GM18511 (cell line): ENCODE measurements at regions not wholly inside any gene's neighbourhood (a gene's known extent, or its start where the extent isn't known, plus 50 kb on each side); places are given as distances from the start of the nearest gene placed in this dataset.
A peak's percentile ranks its signal among the peaks of the same experiment; 100 is the strongest.
"Not testable (repeated sequence)": the region's sequence is repeated elsewhere in the genome, so short reads cannot be mapped to it uniquely, and the experiment has no call there.

ENCODE experiments used
- ATAC-seq: cut with Tn5 transposase; IDR thresholded peaks from one replicate; pipeline ENCODE4 v1.9.1; 2021; ENCODE audit warnings: mild to moderate bottlenecking, moderate library complexity; ENCODE audit not compliant: unreplicated experiment

DNA sequence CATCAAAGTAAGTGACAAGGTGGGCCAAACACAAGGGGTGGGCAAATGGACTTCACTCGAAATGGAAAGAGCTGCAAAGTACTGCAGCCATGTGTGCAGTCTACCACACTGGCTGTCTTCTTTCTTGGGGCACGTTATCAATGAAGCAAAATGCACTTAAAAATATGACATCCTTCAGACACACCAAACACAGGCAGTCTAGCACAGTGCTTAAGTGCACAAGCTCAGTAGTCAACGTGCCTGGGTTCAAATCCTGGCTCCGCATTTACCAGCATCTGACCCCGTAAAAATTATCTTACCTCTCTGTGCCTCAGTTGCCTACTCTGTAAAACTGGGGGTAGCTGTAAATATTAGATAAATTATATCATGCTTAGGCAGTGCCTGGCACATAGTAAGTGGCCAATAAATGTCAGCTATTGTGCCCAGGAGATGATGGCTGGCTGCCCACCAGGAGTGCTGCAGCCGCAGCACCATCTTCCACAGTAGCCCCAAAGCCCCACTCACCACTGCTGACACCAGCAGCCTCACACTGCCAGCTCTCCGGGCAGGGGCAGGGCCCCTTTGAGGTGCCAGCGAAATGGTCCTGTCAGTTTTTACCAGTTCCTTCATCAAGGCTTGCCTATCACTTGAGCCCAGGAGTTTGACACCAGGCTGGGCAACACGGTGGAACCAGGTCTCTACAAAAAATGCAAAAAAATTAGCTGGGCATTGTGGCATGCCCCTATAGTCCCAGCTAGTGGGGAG is 121.8 kb upstream of the SLC1A4 start:
- no peak for ATAC-seq

DNA sequence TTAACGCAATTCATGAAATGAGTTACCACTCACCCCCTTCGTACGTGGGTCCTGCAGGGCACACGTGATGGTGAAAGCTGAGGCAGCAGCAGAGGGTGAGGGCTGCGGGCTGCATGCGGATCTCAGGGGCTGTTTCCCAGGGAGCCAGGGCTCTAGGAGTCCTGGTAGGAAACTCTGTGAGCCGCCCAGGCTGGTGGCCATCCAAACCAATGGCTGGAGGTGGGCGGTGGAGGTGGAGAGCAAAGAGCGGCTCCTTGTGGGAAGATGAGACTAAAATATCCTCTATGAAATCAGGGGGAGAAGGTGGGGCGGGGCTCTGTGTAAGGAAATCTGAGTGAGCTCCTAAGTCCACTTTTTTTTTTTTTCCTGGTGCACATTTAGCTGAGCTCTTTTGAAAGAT is 120.1 kb upstream of the SLC1A4 start:
- no peak for ATAC-seq

DNA sequence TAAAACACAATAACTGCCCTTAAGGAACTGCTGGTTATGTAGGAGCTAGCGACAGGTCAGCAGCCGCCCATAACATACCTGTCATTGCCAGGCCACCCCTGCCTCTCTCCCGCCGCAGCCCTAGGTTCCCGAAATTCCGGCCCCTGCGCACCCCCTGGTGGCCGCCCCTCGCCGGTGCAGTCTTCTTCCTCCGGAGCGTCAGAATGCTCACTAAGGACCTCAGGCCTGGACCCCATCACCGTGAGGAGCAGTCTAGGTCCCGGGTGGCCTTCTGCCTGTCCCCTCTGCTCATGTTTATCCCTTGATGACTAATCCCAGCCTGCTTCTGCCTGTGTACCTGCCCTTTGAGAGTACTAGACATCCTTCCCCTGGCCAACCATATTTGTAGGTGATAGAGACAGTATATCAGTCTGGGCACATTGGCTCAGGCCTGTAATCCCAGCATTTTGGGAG is 115.7 kb upstream of the SLC1A4 start:
- peak; percentile 91 for ATAC-seq

DNA sequence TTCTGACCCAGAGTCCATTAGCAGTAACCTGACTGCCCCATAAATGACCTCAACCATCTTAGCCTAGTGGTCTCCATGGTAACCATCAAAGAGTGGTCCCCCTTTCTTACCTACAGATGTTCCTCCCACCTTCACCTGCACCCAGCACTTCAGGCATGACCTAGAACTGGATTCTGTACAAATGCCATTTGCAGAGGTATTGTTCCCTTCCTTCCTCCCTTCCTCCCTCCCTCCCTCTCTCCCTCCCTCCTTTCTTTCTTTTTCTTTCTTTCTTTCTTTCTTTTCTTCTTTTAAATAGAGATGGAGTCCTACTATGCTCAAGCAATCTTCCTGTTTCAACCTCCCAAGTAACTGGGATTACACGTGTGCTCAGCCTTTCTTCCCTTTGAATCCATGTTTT is 114.6 kb upstream of the SLC1A4 start:
- ATAC-seq: no peak

DNA sequence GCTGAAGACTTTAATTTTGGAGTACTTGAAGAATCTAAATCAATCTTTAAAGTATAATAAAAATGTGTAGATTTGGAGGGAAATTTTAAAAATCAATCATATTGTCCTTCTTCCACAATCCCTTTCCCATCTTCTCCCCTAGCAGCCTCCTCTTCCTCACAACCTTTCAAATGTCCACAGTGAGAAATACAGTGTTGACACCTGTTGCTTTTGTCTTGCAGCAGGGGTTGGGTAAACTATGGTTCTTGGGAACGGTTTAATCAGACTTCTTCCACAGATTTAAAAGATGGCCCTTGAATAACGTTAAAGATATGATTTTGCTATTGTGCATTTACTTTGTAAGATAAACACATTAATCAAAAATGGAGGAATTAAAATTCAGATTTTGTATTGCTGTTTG is 113.8 kb upstream of the SLC1A4 start:
- ATAC-seq: no peak

DNA sequence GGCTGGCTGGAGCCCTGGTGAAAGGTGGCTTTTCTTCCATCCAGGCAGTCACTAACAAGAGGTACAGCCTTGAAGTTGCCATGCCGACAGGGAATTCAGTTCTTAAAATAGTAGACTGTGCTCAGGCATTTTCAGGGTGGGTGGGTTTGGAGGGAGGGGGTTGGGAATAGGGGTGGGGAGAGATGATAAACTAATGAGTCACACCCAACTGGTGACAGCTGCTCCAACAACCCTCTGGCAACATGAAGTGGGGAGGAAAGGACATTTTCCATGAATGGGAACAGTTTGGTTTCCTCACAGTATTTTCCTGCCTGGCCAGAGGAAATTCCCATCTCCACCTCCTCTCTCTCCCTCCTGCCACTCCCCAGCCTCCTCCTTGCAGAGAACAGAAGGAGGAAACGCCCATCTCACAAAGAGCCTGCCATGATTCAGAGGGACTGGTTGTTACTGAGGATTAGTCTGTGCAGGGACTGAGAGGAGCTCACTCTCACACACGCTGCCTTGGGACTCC is 113.0 kb upstream of the SLC1A4 start:
- no peak for ATAC-seq

DNA sequence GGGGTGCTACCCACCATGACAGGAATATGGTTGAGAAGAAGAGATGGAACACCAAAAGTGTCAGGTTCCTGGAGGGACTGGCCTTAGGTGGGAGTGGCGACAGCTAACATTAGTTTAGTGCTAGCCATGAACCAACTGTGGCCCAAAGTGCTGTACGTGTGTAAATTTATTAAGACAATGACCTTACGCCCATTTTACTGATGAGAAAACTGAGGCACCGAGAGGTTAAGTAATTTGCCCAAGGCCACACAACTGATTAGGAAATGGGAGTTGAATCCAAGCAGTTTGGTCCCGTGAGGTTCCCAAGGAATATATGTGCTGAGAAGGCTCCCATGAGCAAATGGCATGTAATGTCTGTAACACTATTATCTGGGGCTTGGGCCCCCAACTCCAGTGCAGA is 109.5 kb upstream of the SLC1A4 start:
- no peak for ATAC-seq

DNA sequence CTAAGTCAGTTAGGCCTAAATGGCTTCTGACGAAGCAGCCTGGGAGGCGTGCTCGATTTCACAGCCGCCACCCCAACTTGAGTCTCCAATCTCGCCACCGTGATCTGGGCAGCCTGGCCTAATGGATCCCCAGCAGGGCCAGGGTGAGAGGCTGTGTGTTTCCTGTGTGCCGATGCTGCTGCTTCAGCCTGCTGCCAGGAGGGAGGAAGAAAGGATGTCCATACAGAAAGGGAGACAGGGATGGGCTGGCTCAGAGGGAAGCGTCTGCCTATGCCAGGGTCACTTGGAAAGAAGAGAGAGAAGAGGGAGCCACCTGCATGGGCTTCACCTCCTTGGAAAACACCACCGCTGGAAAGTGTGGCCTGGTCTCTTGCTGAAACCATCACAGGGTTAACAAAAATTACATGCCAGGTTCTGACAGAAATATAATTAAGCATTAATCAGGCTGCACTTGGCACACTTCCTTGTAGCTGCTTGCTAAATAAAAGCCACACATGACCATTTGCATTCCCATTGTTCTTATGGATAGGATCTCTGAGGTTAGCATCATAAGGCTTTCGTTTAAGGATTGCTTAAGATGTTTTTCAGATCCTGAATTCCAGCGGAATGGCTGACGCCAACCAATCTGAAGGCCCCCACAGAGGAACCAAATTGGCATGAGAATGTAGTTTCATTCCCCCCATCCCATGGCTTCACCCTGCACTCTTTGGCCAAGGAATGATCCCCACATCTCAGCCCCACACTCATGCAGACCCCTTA is 108.8 kb upstream of the SLC1A4 start:
- ATAC-seq: no peak

DNA sequence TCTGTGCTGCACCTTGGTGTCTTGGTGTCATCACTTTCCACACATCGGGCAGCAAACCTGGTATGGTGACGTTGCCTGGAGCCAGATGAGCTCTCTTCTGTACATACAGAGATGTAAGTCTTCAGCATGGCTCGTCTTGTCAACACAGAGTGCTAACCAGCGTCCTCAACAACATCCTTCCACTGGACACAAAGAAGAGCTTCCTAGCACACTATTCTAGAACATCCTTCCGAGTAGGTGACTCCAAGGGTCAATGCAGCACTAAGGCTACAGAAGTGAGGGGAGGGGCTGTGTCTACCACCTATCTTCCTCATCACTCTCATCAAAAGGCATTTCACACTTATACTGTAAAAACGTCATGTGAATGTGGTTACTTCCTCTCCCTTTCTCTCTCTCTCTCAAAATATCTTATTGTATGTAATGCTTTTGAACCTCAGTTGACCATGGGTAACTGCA is 108.1 kb upstream of the SLC1A4 start:
- ATAC-seq: no peak

DNA sequence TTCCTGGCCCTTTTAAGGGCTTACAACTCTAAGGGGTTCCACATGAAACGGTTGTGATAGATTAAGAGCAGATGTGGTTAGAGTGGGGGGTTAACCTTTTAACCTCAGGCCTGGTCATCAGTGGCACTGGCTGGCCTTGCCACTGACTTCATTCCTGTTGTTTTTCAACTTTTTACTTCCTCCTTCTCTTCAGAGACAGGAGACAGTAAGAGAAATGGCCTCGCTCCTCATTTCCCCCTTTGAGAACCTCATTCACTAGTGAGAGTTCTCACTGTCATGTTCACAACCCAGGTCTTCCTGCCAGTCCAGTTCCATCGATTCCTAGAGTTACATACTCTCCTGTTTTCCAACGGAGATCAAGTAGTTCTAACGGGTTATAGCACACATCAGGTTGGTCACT is 101.6 kb upstream of the SLC1A4 start:
- ATAC-seq: no peak

DNA sequence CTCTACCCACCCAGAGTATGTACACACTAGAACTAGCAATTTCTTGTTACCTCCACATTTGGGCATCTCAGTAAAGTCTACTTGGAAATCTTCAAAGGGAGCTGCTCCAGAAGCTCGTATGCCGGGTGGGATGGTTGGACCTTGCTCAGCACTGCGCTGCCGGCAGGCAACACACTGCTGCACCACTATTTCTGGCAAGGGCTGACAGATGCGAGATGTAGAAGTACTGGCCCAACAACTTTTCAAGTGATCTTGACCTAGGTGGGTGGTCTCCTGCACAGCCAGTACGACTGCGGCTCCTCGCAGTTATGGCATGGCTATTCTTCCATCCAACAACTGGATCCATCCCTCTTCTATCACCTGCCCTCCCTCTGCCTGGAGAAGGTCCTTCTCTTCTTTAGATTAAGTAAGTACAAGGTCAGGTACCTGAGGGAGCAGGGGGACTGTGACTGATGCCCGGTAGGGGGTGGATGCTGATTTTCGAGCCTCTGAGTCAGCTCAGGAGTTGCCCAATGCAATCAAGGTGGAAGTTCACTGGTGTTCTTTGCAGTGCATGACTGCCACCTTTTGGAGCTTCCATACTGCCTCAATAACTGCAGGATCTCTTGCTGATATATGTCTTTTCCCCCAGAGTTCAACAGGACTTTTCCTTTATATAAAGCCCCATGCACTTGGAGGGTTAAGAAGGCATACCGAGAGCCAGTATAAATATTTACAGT is 100.4 kb upstream of the SLC1A4 start:
- ATAC-seq: no peak

DNA sequence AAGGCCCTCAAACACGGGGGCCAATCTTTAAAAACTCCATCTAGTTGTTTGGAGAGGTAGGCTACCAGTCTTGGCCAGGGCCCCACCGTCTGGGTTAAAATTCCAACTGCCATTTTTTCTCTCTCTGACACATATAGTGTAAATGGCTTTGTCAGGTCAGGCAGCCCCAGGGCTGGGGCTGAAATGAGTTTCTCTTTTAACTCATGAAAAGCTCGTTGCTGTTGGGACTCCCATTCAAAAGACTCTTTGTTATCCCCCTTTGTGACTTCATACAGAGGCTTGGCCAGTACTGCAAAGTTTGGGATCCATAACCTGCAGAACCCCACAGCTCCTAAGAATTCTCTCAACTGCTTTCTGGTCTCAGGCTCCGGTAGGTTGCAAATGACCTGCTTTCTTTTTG is 99.4 kb upstream of the SLC1A4 start:
- ATAC-seq: no peak

DNA sequence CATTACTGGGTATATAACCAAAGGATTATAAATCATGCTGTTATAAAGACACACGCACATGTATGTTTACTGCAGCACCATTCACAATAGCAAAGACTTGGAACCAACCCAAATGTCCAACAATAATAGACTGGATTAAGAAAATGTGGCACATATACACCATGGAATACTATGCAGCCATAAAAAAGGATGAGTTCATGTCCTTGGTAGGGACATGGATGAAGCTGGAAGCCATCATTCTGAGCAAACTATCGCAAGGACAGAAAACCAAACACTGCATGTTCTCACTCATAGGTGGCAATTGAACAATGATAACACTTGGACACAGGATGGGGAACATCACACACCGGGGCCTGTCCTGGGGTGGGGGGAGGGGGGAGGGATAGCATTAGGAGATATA is 92.6 kb upstream of the SLC1A4 start:
- ATAC-seq: not testable (repeated sequence)

DNA sequence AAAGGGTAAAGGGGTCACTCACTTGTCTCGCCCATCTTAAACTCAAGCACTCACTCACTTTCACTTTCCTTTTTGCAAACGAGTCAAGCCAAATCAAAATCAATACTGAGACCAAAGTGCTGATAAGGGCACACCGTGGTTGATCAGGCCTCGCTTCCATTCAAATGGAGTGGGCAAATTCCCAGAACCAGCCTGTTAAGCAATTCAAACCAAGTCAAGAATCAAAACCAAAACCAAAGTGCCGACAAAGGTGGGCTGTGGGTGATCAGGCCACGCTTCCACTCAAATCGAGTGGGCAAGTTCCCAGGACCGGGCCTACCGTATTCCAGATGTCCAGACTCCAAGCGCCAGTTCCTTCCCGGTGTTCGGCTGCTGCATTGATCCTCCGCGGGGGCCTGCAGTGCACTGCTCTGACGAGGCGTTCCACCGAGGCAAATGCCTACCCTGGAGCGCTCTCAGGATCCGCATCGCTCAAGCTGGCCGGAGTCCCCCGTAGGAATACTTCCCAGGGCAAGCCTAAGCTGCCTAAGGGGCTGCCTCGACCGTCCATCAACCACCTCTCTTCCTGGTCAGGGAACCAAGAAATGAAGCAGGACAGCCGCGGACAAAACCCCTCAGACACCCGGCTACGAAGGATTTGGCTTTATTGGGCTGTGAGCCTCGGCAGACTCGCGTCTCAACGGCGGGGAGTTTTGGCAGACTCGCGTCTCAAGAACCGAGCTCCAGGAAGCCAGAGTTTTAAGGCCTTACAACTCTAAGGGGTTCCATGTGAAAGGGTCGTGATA is 89.9 kb upstream of the SLC1A4 start:
- ATAC-seq: no peak

DNA sequence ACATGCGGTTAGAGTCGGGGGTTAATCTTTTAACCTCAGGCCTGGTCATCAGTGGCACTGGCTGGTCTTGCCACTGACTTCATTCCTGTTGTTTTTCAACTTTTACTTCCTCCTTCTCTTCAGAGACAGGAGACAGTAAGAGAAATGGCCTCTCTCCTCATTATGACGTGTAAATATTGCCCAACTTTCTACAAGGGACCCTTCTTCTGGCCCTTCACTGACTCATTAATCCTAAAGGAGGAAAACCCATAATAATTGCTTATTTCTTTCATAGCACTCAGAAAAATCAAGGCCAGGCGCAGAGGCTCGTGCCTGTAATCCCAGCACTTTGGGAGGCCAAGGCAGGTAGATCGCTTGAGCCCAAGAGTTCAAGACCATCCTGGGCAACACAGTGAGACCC is 89.3 kb upstream of the SLC1A4 start:
- ATAC-seq: not testable (repeated sequence)

DNA sequence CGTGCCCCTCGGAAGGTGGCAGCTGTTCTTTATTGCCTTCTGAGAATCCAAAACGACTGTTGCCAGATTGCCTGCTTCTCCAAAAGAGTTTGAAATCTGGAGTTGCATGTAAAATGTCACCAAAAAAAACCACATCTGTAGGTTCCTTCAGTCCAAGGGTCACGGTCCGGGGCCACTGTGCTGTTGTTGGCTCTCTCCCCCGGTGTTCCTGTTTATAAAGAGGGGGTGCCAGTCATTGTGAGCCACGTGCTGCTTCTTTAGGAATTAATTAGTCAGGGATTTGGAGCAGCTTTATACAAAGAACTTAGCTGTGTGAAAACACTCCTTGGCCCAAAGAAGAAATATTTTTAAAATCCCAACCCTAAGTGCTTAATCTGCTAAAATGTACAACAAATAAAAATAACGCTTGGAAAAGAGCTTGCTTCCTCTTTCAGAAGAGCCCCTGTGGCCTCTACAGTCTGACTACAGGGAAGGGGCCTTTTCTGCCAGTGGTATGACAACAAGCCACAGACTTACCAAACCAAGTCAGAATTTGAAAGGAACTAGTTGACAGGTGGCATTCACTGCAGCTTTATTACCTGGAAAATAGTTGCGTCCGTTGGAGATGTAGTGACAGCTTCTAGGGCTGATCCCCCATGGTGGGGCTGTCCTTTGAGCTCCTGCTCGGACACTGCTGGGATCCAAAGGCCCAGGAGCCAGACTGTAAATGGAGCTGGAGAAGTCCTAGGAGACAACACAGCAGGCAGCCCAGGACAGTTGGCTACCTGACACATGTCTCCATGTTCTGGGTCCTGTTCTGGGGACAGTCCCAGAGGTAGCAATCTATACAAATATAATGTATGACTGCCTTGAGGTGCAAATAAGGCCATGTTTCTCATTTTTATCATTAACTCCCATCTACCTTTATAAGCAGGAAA is 84.5 kb upstream of the SLC1A4 start:
- ATAC-seq: no peak

DNA sequence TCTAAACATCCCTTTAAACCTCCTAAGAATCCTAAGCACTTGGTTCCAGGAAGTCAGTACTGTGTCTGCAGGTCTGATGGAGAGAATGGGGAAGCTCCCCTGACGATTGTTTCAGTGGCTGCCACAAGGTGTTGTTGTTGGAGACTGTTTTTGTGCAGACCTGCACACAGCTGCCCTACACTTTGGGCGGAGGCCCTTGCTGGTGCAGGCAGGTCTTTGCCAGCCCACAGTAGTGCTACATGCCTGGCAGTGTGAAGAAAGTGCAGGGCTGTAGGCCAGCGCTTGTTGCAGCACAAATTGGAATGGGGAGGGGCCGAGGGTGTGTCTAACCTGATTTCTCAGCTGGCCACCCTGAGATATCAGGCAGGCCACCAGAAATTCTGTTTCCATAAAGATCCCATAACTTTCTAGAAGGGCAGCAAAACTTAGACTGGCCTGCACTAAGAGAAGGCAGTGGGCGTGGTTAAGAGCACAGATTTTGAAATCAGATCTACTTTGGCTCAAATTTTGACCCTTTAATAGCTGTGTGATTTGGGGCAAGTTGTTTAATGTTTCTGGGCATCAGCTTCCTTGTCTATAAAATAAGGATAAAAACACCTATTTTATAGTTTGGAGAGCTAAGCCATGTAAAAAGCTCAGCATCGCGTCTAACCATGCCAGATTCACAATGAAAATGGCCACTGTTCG is 83.7 kb upstream of the SLC1A4 start:
- ATAC-seq: no peak

DNA sequence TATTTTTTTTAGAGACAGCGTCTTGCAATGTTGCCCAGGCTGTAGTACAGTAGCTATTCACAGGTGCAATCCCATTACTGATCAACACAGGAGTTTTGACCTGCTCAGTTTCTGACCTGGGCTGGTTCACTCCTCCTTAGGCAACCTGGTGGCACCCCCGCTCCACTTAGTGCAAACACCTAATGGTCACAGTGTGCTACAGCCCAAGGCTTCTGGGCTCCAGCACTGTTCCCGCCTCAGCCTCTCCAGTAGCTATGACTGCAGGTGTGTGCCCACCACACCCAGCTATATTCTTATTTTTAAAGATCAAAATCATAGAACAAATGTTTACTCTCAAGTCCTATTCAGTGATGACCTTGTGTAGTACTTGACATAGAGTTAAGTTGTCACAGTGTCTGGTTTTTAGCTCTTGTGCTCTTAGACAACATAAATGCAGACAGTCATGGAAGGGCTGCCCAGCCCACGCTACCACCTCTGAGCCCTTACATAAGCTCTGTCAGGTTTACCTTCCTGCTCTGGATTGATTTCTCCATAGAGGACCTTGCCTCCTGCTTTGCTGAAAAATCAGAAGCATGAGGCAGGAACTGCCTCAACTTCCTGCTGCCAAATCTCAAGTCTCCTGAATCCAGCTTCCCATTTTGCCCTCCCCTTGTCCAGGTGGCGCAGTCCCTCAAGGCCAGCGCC is 82.2 kb upstream of the SLC1A4 start:
- ATAC-seq: no peak

DNA sequence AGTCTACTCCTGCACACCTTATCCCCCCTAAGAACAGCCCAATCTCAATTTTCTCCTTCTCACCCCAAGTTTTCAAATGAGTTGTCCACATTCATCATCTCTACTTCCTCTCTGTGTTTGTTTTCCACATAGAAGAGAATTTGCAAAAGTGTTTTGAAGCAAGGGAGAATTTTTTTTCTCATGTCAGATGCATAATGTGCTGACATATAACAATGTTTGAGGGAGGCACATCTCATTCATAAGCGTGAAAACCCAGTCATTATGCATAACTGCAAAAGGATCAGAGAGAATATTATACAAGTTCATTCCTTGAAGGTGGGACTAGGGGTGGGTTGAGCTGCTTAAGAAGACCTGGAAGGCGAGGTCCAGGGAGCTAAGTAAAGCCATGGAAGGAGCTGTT is 80.8 kb upstream of the SLC1A4 start:
- ATAC-seq: no peak
